ENCODE measurements at regions not wholly inside any gene's neighbourhood (a gene's known extent, or its start where the extent isn't known, plus 50 kb on each side); places are given as distances from the start of the nearest gene placed in this dataset.

- Histone ChIP-seq H3K27ac (peak overlapping the region in 1 of 12 donors; percentile 15), H3K4me3 (no peak overlapping the region), H3K36me3 (no peaks in the 10 kb centered on the region), H3K4me1 (peaks cover 0 to 20% (median 5%) of the 10 kb centered on the region in 12 donors), H3K27me3 (peaks cover 0 to 3% (median 0%) of the 10 kb centered on the region in 9 donors), H3K9me3 (no peaks in the 10 kb centered on the region)
- intact Hi-C loops (cut with DNase I): loop anchor here in 1 of 10 donors (5.0 kb wide), 1 partner anchor 42 kb away; no protein-coding TSS in a partner anchor
- peak; percentile 43 to 67 (median 62) for ATAC-seq
- WGBS, 4 donors: 66 to 75% (median 72%) methylated on average over 9 of the region's 9 CpGs
- DNase-seq: peak in 1 of 5 donors; percentile 50
- no peak for TF ChIP-seq CTCF (IDR thresholded peaks at IDR 0.05)
- TF ChIP-seq POLR2A (IDR thresholded peaks at IDR 0.05): no peak
These were observed 149.6 kb downstream of the ACKR3 start for GRCh38 chr2:236719192-236719635.

GRCh38 chr2:236720974-236721540 is 151.4 kb downstream of the ACKR3 start:
- DNase-seq: no peak
- Histone ChIP-seq H3K27ac (no peak overlapping the region), H3K27me3 (peaks cover 0 to 3% (median 0%) of the 10 kb centered on the region in 9 donors), H3K36me3 (no peaks in the 10 kb centered on the region), H3K9me3 (no peaks in the 10 kb centered on the region), H3K4me3 (no peak overlapping the region), H3K4me1 (peaks cover 0 to 10% (median 0%) of the 10 kb centered on the region in 12 donors)
- intact Hi-C loops (cut with DNase I): no loop called here
- no peak for ATAC-seq
- 71 to 80% (median 78%) methylated on average over 15 of the region's 15 CpGs for WGBS, 4 donors
- no peak for TF ChIP-seq POLR2A (IDR thresholded peaks at IDR 0.05)
- TF ChIP-seq CTCF (IDR thresholded peaks at IDR 0.05): no peak

- Histone ChIP-seq H3K4me3 (no peak overlapping the region), H3K27me3 (no peaks in the 10 kb centered on the region), H3K27ac (no peak overlapping the region), H3K9me3 (no peaks in the 10 kb centered on the region), H3K36me3 (no peaks in the 10 kb centered on the region), H3K4me1 (peaks cover 0 to 5% (median 0%) of the 10 kb centered on the region in 12 donors)
- DNase-seq (no peak), ATAC-seq (no peak)
- TF ChIP-seq POLR2A (IDR thresholded peaks at IDR 0.05): no peak
- 94 to 97% (median 96%) methylated on average over 6 of the region's 6 CpGs for WGBS, 4 donors
- intact Hi-C loops (cut with DNase I): no loop called here
These were observed 154.6 kb downstream of the ACKR3 start for GRCh38 chr2:236724200-236724599.

- intact Hi-C loops (cut with DNase I): no loop called here
- TF ChIP-seq POLR2A (IDR thresholded peaks at IDR 0.05): no peak
- no peak for TF ChIP-seq CTCF (IDR thresholded peaks at IDR 0.05)
- Histone ChIP-seq H3K4me3 (no peak overlapping the region), H3K4me1 (peaks cover 2 to 19% (median 10%) of the 10 kb centered on the region in 12 donors), H3K27me3 (no peaks in the 10 kb centered on the region), H3K9me3 (no peaks in the 10 kb centered on the region), H3K27ac (no peak overlapping the region), H3K36me3 (no peaks in the 10 kb centered on the region)
- DNase-seq: no peak
- no peak for ATAC-seq
- WGBS, 4 donors: 93 to 94% (median 94%) methylated on average over 20 of the region's 20 CpGs
These were observed 157.3 kb downstream of the ACKR3 start for GRCh38 chr2:236726701-236727450.
